ENCODE measurements at regions not wholly inside any gene's neighbourhood (a gene's known extent, or its start where the extent isn't known, plus 50 kb on each side); places are given as distances from the start of the nearest gene placed in this dataset.

DNA sequence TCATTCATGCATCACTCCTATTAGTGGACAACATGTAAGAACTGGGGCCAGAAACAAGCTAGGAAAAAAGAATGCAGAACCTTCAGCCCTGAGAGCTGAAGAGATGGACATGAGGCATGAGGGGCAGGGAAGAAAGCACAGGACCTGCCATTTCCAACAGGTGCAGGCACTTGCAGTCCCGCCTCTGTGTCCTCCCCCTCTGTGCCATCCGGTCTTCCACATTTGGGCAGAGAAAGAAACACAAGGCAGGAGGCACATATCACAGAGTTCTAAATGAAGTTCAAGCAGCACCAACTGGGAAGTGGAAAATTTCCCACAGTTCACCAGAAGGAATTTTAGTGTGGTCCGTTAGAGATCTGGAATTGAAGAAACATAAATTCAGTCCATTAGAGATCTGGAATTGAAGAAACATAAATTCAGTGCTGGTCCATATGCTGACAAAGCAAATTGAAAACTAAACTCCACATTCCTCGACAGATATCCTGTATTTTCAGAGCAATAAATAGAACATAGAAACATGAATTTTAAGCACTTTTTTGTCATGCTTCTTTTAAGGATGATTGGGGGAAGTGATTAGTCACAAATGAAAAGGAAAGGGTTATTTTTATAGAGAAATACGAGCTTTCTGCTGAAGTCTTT lies 57.2 kb upstream of the DAPP1 start:
- TF ChIP-seq EZH2 (IDR thresholded peaks at IDR 0.05) (no peak), POLR2AphosphoS5 (IDR thresholded peaks at IDR 0.05; ENCODE audit: borderline replicate concordance, low read depth, low read length) (no peak), FOXP2 (optimal IDR thresholded peaks at IDR 0.05; ENCODE audit: control extremely low read depth, extremely low read length, insufficient read depth) (no peak)
